HepG2 (cell line): ENCODE measurements at regions not wholly inside any gene's neighbourhood (a gene's known extent, or its start where the extent isn't known, plus 50 kb on each side); places are given as distances from the start of the nearest gene placed in this dataset.

ENCODE experiments used
- CBX5 ChIP-seq: sonication (generic); formaldehyde crosslinking; IDR thresholded peaks from 2 replicates; pipeline ENCODE4 v1.4.0; 2020; ENCODE audit warnings: missing genetic modification reagents, borderline replicate concordance
- CTCF ChIP-seq: sonication (generic); formaldehyde crosslinking; IDR thresholded peaks from 2 replicates; pipeline ENCODE4 v1.5.0; 2020; ENCODE audit warnings: mild to moderate bottlenecking, missing genetic modification reagents, moderate library complexity
- EZH2 ChIP-seq: conservative IDR thresholded peaks from 2 replicates; pipeline ENCODE4 v1.6.1; 2012; ENCODE audit warnings: mild to moderate bottlenecking, low read depth, low read length, moderate library complexity
- KIAA2018 ChIP-seq: sonication (generic); formaldehyde crosslinking; IDR thresholded peaks from 2 replicates; pipeline ENCODE4 v1.5.0; 2020; ENCODE audit warnings: mild to moderate bottlenecking, missing genetic modification reagents, borderline replicate concordance
- POLR2A ChIP-seq, 2 experiments: IDR thresholded peaks; 2 replicates each; pipeline ENCODE4 v1.6.1; 2011; ENCODE audit warnings: low read depth in 2 of 2, low read length in 2 of 2, mild to moderate bottlenecking in 1 of 2, moderate library complexity in 1 of 2; ENCODE audit not compliant: insufficient read depth in 1 of 2
- POLR2AphosphoS5 ChIP-seq: IDR thresholded peaks from 2 replicates; pipeline ENCODE4 v1.6.1; 2012; ENCODE audit warnings: low read depth, low read length
- SMAD3 ChIP-seq: sonication (generic); formaldehyde crosslinking; IDR thresholded peaks from 2 replicates; pipeline ENCODE4 v1.4.0; 2020; ENCODE audit warnings: missing genetic modification reagents
- ZFP36 ChIP-seq: fragments of 150-350 bp; IDR thresholded peaks from 2 replicates; pipeline ENCODE4 v1.6.1; 2018; ENCODE audit warnings: borderline replicate concordance, low read length, low read depth; ENCODE audit not compliant: partially characterized antibody
- ZFP62 ChIP-seq: sonication (generic); formaldehyde crosslinking; IDR thresholded peaks from 2 replicates; pipeline ENCODE4 v1.4.0; 2020; ENCODE audit warnings: missing genetic modification reagents
- ZKSCAN8 ChIP-seq: IDR thresholded peaks from 2 replicates; pipeline ENCODE4 v1.6.1; 2016; ENCODE audit warnings: borderline replicate concordance, missing genetic modification reagents, missing compliant biosample characterization
- ZNF577 ChIP-seq: sonication (generic); formaldehyde crosslinking; IDR thresholded peaks from 2 replicates; pipeline ENCODE4 v1.4.0; 2020; ENCODE audit warnings: mild to moderate bottlenecking, low read depth, missing genetic modification reagents, borderline replicate concordance

GRCh38 chr3:151992326-151993041 is 119.0 kb downstream of the SUCNR1 start:
- TF ChIP-seq ZFP62 (CRISPR knock-in tag), result no peak
- TF ChIP-seq SMAD3, result no peak
- TF ChIP-seq CTCF (CRISPR knock-in tag), result no peak
- TF ChIP-seq EZH2, result no peak
- TF ChIP-seq ZFP36, result no peak
- TF ChIP-seq CBX5, result no peak
- no peak for TF ChIP-seq KIAA2018 (CRISPR knock-in tag)
- TF ChIP-seq POLR2AphosphoS5, result no peak
- TF ChIP-seq ZKSCAN8 (CRISPR knock-in tag), result no peak
- no peak for TF ChIP-seq POLR2A (IDR thresholded peaks at IDR 0.05; ENCODE audit: insufficient read depth in 1 of 2, low read depth in 2 of 2, low read length in 2 of 2)
- TF ChIP-seq ZNF577 (CRISPR knock-in tag), result no peak
